IPS-15b (cell line): ENCODE measurements at regions not wholly inside any gene's neighbourhood (a gene's known extent, or its start where the extent isn't known, plus 50 kb on each side); places are given as distances from the start of the nearest gene placed in this dataset.

Experiments used
- H3K27me3 ChIP-seq: one replicate; pipeline ENCODE4 v1.6.1; 2013; ENCODE audit warnings: low read length; ENCODE audit not compliant: control insufficient read depth, insufficient read depth
- H3K36me3 ChIP-seq: one replicate; pipeline ENCODE4 v1.6.1; 2013; ENCODE audit warnings: low read length; ENCODE audit not compliant: control insufficient read depth, insufficient read depth
- H3K4me1 ChIP-seq: one replicate; pipeline ENCODE4 v1.6.1; 2013; ENCODE audit warnings: mild to moderate bottlenecking, low read length; ENCODE audit not compliant: control insufficient read depth, insufficient read depth
- H3K4me3 ChIP-seq: one replicate; pipeline ENCODE4 v1.5.1; 2013; ENCODE audit warnings: low read depth, low read length
- H3K9ac ChIP-seq: one replicate; pipeline ENCODE4 v1.6.1; 2013; ENCODE audit warnings: low read depth, mild to moderate bottlenecking, low read length
- H3K9me3 ChIP-seq: one replicate; pipeline ENCODE4 v1.6.1; 2013; ENCODE audit warnings: mild to moderate bottlenecking, low read length; ENCODE audit not compliant: control insufficient read depth, insufficient read depth

DNA sequence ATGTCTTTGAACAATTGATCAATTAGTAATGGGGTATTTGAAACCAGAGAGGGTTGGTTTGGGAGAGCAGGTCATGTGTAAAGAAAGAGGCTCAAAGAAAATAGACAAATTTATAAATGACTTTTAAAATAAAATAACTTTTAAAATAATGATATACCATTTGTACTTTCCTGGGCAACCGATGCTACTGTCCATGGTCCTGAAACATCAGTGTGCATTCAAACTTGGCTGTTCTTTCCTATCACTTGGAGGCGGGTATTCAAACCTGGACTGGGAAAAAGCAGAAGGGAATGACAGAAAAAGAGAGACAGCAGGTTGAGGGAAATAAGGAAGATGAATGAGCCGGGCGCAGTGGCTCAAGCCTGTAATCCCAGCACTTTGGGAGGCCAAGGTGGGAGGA lies 1446.4 kb upstream of the WWC1 start:
- Histone ChIP-seq H3K36me3 (no peaks in the 10 kb centered on the region), H3K4me3 (no peak overlapping the region)

GRCh38 chr5:166856791-166857190 lies 1434.7 kb upstream of the WWC1 start:
- Histone ChIP-seq H3K4me1 (no peaks in the 10 kb centered on the region), H3K9me3 (no peaks in the 10 kb centered on the region), H3K4me3 (no peak overlapping the region), H3K27me3 (no peaks in the 10 kb centered on the region), H3K9ac (no peak overlapping the region), H3K36me3 (no peaks in the 10 kb centered on the region)

More for the DNA sequence above, 1446.4 kb upstream of the WWC1 start:
- Histone ChIP-seq H3K9me3 (no peaks in the 10 kb centered on the region), H3K27me3 (no peaks in the 10 kb centered on the region), H3K9ac (no peak overlapping the region), H3K4me1 (no peaks in the 10 kb centered on the region)

DNA sequence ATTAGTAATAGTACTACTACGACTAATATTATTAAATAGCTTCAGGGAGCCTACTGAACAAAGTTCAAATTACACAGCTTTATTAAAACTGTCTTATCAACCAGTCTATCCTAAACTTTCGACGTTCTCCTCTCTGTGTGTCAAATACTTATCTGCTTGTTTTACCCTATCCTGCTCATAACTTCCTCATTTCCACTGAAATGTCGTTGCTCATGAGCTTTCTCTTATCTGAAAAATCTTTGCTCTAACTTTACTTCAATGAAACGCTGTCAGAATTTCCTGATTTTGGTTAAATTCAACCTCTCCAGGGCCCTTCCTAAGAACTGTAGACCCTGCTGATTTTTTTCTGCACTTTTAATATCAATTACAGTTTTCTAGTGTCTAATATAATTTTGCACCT lies 1431.0 kb upstream of the WWC1 start:
- Histone ChIP-seq H3K4me3 (no peak overlapping the region), H3K27me3 (no peaks in the 10 kb centered on the region), H3K36me3 (no peaks in the 10 kb centered on the region), H3K4me1 (no peaks in the 10 kb centered on the region), H3K9me3 (no peaks in the 10 kb centered on the region), H3K9ac (no peak overlapping the region)

DNA sequence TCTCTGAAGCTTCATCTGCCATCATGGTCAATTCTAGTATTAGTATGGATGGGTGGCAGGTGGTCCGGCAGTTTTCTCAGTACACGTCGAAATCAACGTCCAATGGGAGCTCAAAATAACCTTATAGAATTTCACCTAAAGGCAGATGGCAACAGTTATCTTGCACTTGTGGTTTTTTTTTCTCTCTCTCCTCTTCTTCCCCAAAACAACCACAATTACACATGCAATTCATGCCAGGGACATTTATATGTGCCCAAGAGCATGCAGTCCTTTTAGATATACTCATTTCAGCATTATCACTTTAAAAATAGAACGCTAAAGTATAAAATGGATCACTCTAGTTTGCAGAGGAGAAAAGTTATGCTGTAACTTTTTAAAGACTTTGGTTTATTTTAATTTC lies 1428.9 kb upstream of the WWC1 start:
- H3K9me3 ChIP-seq = no peaks in the 10 kb centered on the region
- H3K9ac ChIP-seq = no peak overlapping the region
- H3K36me3 ChIP-seq = no peaks in the 10 kb centered on the region
- no peaks in the 10 kb centered on the region for H3K27me3 ChIP-seq
- H3K4me3 ChIP-seq = no peak overlapping the region
- no peaks in the 10 kb centered on the region for H3K4me1 ChIP-seq

DNA sequence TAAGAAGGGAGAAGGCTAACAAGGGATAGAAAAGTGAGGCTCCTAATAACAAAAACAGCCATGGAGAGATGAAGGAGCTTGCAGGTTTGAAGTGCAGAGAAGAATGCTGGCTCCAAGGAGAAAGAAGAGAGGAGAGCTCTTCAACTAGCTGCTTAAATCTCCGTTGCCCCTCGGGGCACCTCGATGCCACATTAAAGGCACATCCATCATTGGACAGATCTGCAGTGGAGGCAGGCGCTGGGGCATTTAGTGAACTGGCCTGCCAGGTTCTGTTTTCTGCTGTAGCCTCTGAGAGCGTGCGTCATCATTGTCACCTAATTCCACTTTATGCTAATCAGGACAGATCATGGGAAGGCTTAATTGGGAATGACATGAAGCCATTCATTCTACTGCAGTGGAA lies 1426.2 kb upstream of the WWC1 start:
- no peaks in the 10 kb centered on the region for H3K9me3 ChIP-seq
- no peaks in the 10 kb centered on the region for H3K27me3 ChIP-seq
- H3K9ac ChIP-seq = no peak overlapping the region
- no peaks in the 10 kb centered on the region for H3K4me1 ChIP-seq
- H3K4me3 ChIP-seq = no peak overlapping the region
- no peaks in the 10 kb centered on the region for H3K36me3 ChIP-seq

DNA sequence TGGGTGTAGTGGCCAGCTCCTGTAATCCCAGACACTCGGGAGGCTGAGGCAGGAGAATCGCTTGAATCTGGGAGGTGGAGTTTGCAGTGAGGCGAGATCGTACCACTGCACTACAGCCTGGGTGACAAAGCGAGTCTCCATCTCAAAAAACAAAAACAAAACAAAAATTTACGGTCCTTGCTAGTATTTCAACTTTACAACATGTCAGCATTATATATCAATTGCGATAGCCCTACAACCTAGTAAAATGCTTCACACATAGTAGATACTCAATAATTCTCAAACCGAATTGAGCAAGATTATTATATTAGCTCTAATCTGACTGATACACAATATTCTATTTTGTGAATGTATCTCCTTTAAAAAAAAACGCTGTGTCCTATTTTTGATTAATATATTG lies 1411.0 kb upstream of the WWC1 start:
- Histone ChIP-seq H3K4me1 (peaks cover 13% of the 10 kb centered on the region), H3K36me3 (no peaks in the 10 kb centered on the region), H3K9ac (no peak overlapping the region), H3K27me3 (no peaks in the 10 kb centered on the region), H3K4me3 (no peak overlapping the region), H3K9me3 (no peaks in the 10 kb centered on the region)

DNA sequence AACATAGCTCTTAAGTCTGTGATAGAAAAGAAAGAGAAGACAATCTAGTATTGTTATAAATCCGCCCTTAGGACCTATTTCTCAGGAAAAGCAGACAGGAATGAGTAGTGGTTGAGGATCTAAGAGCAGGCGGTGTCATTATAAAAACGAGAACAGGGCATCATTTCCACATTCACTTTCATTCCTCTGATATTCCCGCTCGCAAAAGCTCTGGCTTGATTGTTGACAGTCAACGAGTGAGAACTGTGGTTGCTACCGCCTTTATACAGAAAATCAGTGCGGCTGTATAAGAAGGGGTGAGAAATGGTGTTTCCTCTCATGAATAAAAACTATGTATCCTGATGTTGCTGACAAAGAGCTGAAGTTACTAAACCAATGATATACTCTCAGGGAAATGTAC lies 1409.6 kb upstream of the WWC1 start:
- Histone ChIP-seq H3K36me3 (no peaks in the 10 kb centered on the region), H3K4me3 (no peak overlapping the region), H3K4me1 (peaks cover 13% of the 10 kb centered on the region), H3K9me3 (no peaks in the 10 kb centered on the region), H3K9ac (no peak overlapping the region), H3K27me3 (no peaks in the 10 kb centered on the region)

- Histone ChIP-seq H3K4me3 (no peak overlapping the region), H3K9ac (no peak overlapping the region), H3K9me3 (no peaks in the 10 kb centered on the region), H3K27me3 (no peaks in the 10 kb centered on the region), H3K4me1 (peaks cover 13% of the 10 kb centered on the region), H3K36me3 (no peaks in the 10 kb centered on the region)
Measured at GRCh38 chr5:166883016-166883415, 1408.4 kb upstream of the WWC1 start.

DNA sequence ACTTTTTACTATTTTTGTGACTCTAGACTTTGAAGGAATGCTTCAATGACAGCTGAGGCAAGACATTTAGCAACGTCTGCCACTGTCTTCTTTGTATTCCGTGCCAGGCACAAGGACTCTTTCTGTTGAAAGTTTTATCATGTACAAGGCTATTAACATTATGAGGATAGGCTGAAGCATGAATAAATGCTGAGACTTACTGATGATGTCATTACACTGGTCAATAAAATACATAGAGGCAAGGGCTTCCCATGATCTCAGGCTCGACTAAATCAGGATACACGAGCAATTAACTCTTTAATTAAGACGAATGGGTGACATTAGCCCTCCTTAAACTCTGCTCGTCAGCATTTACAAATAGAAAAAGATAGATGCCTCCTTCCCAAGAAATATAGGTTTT lies 1393.3 kb upstream of the WWC1 start:
- no peaks in the 10 kb centered on the region for H3K4me1 ChIP-seq
- no peaks in the 10 kb centered on the region for H3K27me3 ChIP-seq
- no peaks in the 10 kb centered on the region for H3K36me3 ChIP-seq
- H3K9ac ChIP-seq = no peak overlapping the region
- no peaks in the 10 kb centered on the region for H3K9me3 ChIP-seq
- no peak overlapping the region for H3K4me3 ChIP-seq

DNA sequence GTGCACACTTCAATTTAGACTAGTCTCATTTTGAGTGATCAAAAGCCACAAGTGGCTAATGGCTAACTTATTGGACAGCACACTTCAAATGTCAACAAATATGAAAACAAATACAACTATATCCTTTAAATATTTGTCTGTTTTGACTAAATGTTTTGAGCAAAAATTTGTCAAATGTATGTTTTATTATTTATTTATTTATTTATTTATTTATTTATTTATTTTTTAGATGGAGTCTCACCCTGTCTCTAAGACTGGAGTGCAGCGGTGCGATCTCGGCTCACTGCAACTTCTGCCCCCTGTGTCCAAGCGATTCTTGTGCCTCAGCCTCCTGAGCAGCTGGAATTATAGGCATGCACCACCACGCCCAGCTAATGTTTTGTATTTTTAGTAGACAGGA lies 1392.1 kb upstream of the WWC1 start:
- H3K27me3 ChIP-seq = no peaks in the 10 kb centered on the region
- no peaks in the 10 kb centered on the region for H3K4me1 ChIP-seq
- no peak overlapping the region for H3K9ac ChIP-seq
- no peaks in the 10 kb centered on the region for H3K9me3 ChIP-seq
- no peaks in the 10 kb centered on the region for H3K36me3 ChIP-seq
- H3K4me3 ChIP-seq = no peak overlapping the region

- no peaks in the 10 kb centered on the region for H3K36me3 ChIP-seq
- no peaks in the 10 kb centered on the region for H3K4me1 ChIP-seq
- no peaks in the 10 kb centered on the region for H3K27me3 ChIP-seq
- no peaks in the 10 kb centered on the region for H3K9me3 ChIP-seq
- no peak overlapping the region for H3K4me3 ChIP-seq
- H3K9ac ChIP-seq = no peak overlapping the region
Measured at GRCh38 chr5:166904571-166904970, 1386.9 kb upstream of the WWC1 start.

GRCh38 chr5:166906991-166907713 lies 1384.3 kb upstream of the WWC1 start:
- Histone ChIP-seq H3K4me3 (no peak overlapping the region), H3K9me3 (no peaks in the 10 kb centered on the region), H3K27me3 (no peaks in the 10 kb centered on the region), H3K9ac (no peak overlapping the region), H3K36me3 (no peaks in the 10 kb centered on the region), H3K4me1 (no peaks in the 10 kb centered on the region)
